Pancreas (tissue), 10 donors: ENCODE measurements at regions not wholly inside any gene's neighbourhood (a gene's known extent, or its start where the extent isn't known, plus 50 kb on each side); places are given as distances from the start of the nearest gene placed in this dataset.
"Not testable (repeated sequence)": the region's sequence is repeated elsewhere in the genome, so short reads cannot be mapped to it uniquely, and the experiment has no call there.

ENCODE experiments used
- ATAC-seq, 4 donors: fragments of 200-7000 bp; cut with Tn5 transposase; one replicate each; pipeline versions ENCODE4 v1.8.0 to v1.9.1; 2020; ENCODE audit warnings: mild to moderate bottlenecking in 4 of 4, moderate library complexity in 4 of 4
- DNase-seq, 6 donors: peaks; one replicate each; pipeline ENCODE4 v3.0.0-alpha.2; 2020
- FAIRE-seq: peaks from 2 replicates; lab custom pipeline; 2012; peaks lifted over from hg19 to GRCh38; lab: Jason Lieb, UNC
- H3K27ac ChIP-seq, 4 donors: fragments of 200-600 bp; sonication (generic); 1 replicate in 3 of 4; 2 replicates in 1 of 4; pipeline versions ENCODE4 v1.5.0 to v1.8.0; 2020
- H3K27me3 ChIP-seq, 4 donors: fragments of 200-600 bp; one replicate each; pipeline ENCODE4 v1.8.0; 2021
- H3K36me3 ChIP-seq, 3 donors: fragments of 200-600 bp; sonication (generic) in 1 of 3; one replicate each; pipeline versions ENCODE4 v1.5.0 to v1.8.0; 2020 to 2021
- H3K4me1 ChIP-seq, 3 donors: fragments of 200-600 bp; one replicate each; pipeline ENCODE4 v1.8.0; 2021
- H3K4me3 ChIP-seq, 4 donors: fragments of 200-600 bp; sonication (generic) in 2 of 4; one replicate each; pipeline versions ENCODE4 v1.5.0 to v1.8.0; 2020 to 2021
- H3K9me3 ChIP-seq, 4 donors: fragments of 200-600 bp; one replicate each; pipeline ENCODE4 v1.8.0; 2021
- CTCF ChIP-seq, 4 donors: fragments of 200-600 bp; sonication (generic) in 3 of 4; IDR thresholded peaks; one replicate each; pipeline versions ENCODE4 v1.5.0 to v1.8.0; 2021; ENCODE audit warnings: antibody characterized with exemption in 4 of 4
- WGBS, 2 donors: extraction: QIAGEN DNeasy Blood & Tissue Kit; methylation state at CpG; one replicate each; pipeline ENCODE4 v1.1.7; 2013; 5-methylcytosine and 5-hydroxymethylcytosine counted together
- intact Hi-C, 3 donors: fragments of 100-400 bp; cut with DNase I; formaldehyde crosslinking; loops; one replicate each; pipeline versions ENCODE4 v1.11.1 to v1.14.2; 2022
- donor health status: healthy with polysubstance abuse.
- donor health status: DM: no; HTN: no; CAD: no; lungs with moderate emphysema.
- donor health status: DM: no; HTN: no; CAD: no.
- donor health status: control.
- donor health status: control.
- donor health status: Bipolar disorder and iron deficiency.
- donor health status: DM: yes; HTN: yes; CAD: no.
- donor health status: DM: no; HTN: no; CAD: no.
- donor health status: DM: no; HTN: no; CAD: no.
- donor health status: DM: yes; HTN: yes; CAD: no.

- FAIRE-seq (no peak), ATAC-seq (no peak), DNase-seq (no peak)
- Histone ChIP-seq H3K9me3 (no peaks in the 10 kb centered on the region), H3K27ac (no peak overlapping the region), H3K4me1 (no peaks in the 10 kb centered on the region), H3K27me3 (no peaks in the 10 kb centered on the region), H3K4me3 (no peak overlapping the region), H3K36me3 (no peaks in the 10 kb centered on the region)
- TF ChIP-seq CTCF (IDR thresholded peaks at IDR 0.05) = no peak
- intact Hi-C loops = no loop called here
- 73 to 83% methylated on average over 5 of the region's 5 CpGs for WGBS, 2 donors
Measured at GRCh38 chr4:11072463-11072862, 356.2 kb downstream of the HS3ST1 start.

- no peak for TF ChIP-seq CTCF (IDR thresholded peaks at IDR 0.05)
- Histone ChIP-seq H3K36me3 (no peaks in the 10 kb centered on the region), H3K4me3 (no peak overlapping the region), H3K27ac (no peak overlapping the region), H3K9me3 (no peaks in the 10 kb centered on the region), H3K4me1 (no peaks in the 10 kb centered on the region), H3K27me3 (no peaks in the 10 kb centered on the region)
- DNase-seq = no peak
- 46 to 59% methylated on average over 4 of the region's 4 CpGs for WGBS, 2 donors
- no peak for ATAC-seq
- intact Hi-C loops = no loop called here
- FAIRE-seq = no peak
Measured at GRCh38 chr4:11070813-11071212, 357.9 kb downstream of the HS3ST1 start.

- ATAC-seq (no peak), DNase-seq (no peak), FAIRE-seq (no peak)
- Histone ChIP-seq H3K27me3 (no peaks in the 10 kb centered on the region), H3K27ac (no peak overlapping the region), H3K36me3 (no peaks in the 10 kb centered on the region), H3K4me3 (no peak overlapping the region), H3K9me3 (no peaks in the 10 kb centered on the region), H3K4me1 (no peaks in the 10 kb centered on the region)
- 14 to 18% methylated on average over 2 of the region's 2 CpGs for WGBS, 2 donors
- intact Hi-C loops = no loop called here
- TF ChIP-seq CTCF (IDR thresholded peaks at IDR 0.05) = no peak
Measured at GRCh38 chr4:11069581-11070211, 359.0 kb downstream of the HS3ST1 start.

GRCh38 chr4:11069083-11069482, 359.6 kb downstream of the HS3ST1 start:
- ATAC-seq (no peak), FAIRE-seq (no peak), DNase-seq (no peak)
- Histone ChIP-seq H3K36me3 (no peaks in the 10 kb centered on the region), H3K4me1 (no peaks in the 10 kb centered on the region), H3K4me3 (no peak overlapping the region), H3K27ac (no peak overlapping the region), H3K27me3 (no peaks in the 10 kb centered on the region), H3K9me3 (no peaks in the 10 kb centered on the region)
- WGBS, 2 donors = 36 to 41% methylated on average over 3 of the region's 3 CpGs
- intact Hi-C loops = no loop called here
- TF ChIP-seq CTCF (IDR thresholded peaks at IDR 0.05) = no peak

GRCh38 chr4:11066584-11066983, 362.1 kb downstream of the HS3ST1 start:
- intact Hi-C loops, H3K36me3 ChIP-seq, DNase-seq, ATAC-seq, H3K4me1 ChIP-seq, H3K4me3 ChIP-seq, H3K27ac ChIP-seq, H3K9me3 ChIP-seq, FAIRE-seq, H3K27me3 ChIP-seq: not testable (repeated sequence)
- WGBS, 2 donors = 77 to 88% methylated on average over 22 of the region's 22 CpGs

- DNase-seq, H3K36me3 ChIP-seq, ATAC-seq, H3K9me3 ChIP-seq, H3K27ac ChIP-seq, H3K27me3 ChIP-seq, H3K4me1 ChIP-seq, FAIRE-seq, intact Hi-C loops, H3K4me3 ChIP-seq: not testable (repeated sequence)
- 63 to 85% methylated on average over 3 of the region's 3 CpGs for whole genome bisulfite sequencing, 2 donors
Measured at GRCh38 chr4:11060637-11061036, 368.1 kb downstream of the HS3ST1 start.

GRCh38 chr4:11054937-11055336, 370.4 kb upstream of the CLNK start:
- H3K27ac ChIP-seq, DNase-seq, H3K4me3 ChIP-seq, H3K27me3 ChIP-seq, intact Hi-C loops, H3K36me3 ChIP-seq, FAIRE-seq, ATAC-seq, H3K9me3 ChIP-seq, H3K4me1 ChIP-seq: not testable (repeated sequence)
- WGBS, 2 donors = 84 to 90% methylated on average over 7 of the region's 7 CpGs
